Hepatocyte (in vitro differentiated cells): ENCODE measurements at regions not wholly inside any gene's neighbourhood (a gene's known extent, or its start where the extent isn't known, plus 50 kb on each side); places are given as distances from the start of the nearest gene placed in this dataset.

ENCODE experiments used
- DNase-seq: peaks from one replicate; pipeline ENCODE4 v3.0.0-alpha.2; 2016; ENCODE audit warnings: low spot score
- H2AFZ ChIP-seq: fragments of 200-600 bp; sonication (generic); 2 replicates; pipeline ENCODE4 v1.6.0; 2016; ENCODE audit warnings: antibody characterized with exemption, mild to moderate bottlenecking
- H3K27ac ChIP-seq: fragments of 200-600 bp; sonication (generic); 2 replicates; pipeline ENCODE4 v1.5.1; 2016; ENCODE audit warnings: mild to moderate bottlenecking
- H3K27me3 ChIP-seq: fragments of 200-600 bp; sonication (generic); 2 replicates; pipeline ENCODE4 v1.6.1; 2016
- H3K36me3 ChIP-seq: fragments of 200-600 bp; sonication (generic); replicated peaks from 2 replicates; pipeline ENCODE4 v1.5.1; 2016; ENCODE audit warnings: low read depth; ENCODE audit not compliant: insufficient read depth
- H3K4me1 ChIP-seq: fragments of 200-600 bp; sonication (generic); 2 replicates; pipeline ENCODE4 v1.5.1; 2016; ENCODE audit warnings: mild to moderate bottlenecking, moderate library complexity; ENCODE audit not compliant: insufficient read depth
- H3K4me2 ChIP-seq: fragments of 200-600 bp; sonication (generic); 2 replicates; pipeline ENCODE4 v1.6.0; 2016
- H3K4me3 ChIP-seq: fragments of 200-600 bp; sonication (generic); 2 replicates; pipeline ENCODE4 v1.5.1; 2016; ENCODE audit warnings: mild to moderate bottlenecking
- H3K79me2 ChIP-seq: fragments of 200-600 bp; sonication (generic); 2 replicates; pipeline ENCODE4 v1.6.0; 2017; ENCODE audit warnings: mild to moderate bottlenecking
- H3K9me2 ChIP-seq: fragments of 200-600 bp; sonication (generic); replicated peaks from 2 replicates; pipeline ENCODE4 v1.6.0; 2017; ENCODE audit warnings: mild to moderate bottlenecking; ENCODE audit not compliant: insufficient read depth
- H3K9me3 ChIP-seq: fragments of 200-600 bp; sonication (generic); 2 replicates; pipeline ENCODE4 v1.5.1; 2016; ENCODE audit warnings: low read depth, mild to moderate bottlenecking
- H4K20me1 ChIP-seq: fragments of 200-600 bp; sonication (generic); 2 replicates; pipeline ENCODE4 v1.6.0; 2016; ENCODE audit warnings: mild to moderate bottlenecking; ENCODE audit not compliant: insufficient read depth, poor library complexity, severe bottlenecking
- EZH2 ChIP-seq: fragments of 200-600 bp; sonication (generic); IDR thresholded peaks from 2 replicates; pipeline ENCODE4 v1.6.1; 2016; ENCODE audit warnings: antibody characterized with exemption, mild to moderate bottlenecking, borderline replicate concordance
- EZH2phosphoT487 ChIP-seq: fragments of 200-600 bp; sonication (generic); IDR thresholded peaks from one replicate; pipeline ENCODE4 v1.6.1; 2018; ENCODE audit warnings: antibody characterized with exemption, mild to moderate bottlenecking, low read depth, moderate library complexity; ENCODE audit not compliant: unreplicated experiment, severe bottlenecking
- WGBS: methylation state at CpG from one replicate; pipeline ENCODE4 v1.1.6; 2016; ENCODE audit warnings: low lambda C conversion rate; ENCODE audit errors: missing lambda C conversion rate; 5-methylcytosine and 5-hydroxymethylcytosine counted together
- TF ChIP-seq, protein P1 (sequence below): fragments of 200-600 bp; sonication (generic); IDR thresholded peaks from 2 replicates; pipeline ENCODE4 v1.5.1; 2016; ENCODE audit warnings: antibody characterized with exemption, mild to moderate bottlenecking; ENCODE audit not compliant: poor library complexity

DNA sequence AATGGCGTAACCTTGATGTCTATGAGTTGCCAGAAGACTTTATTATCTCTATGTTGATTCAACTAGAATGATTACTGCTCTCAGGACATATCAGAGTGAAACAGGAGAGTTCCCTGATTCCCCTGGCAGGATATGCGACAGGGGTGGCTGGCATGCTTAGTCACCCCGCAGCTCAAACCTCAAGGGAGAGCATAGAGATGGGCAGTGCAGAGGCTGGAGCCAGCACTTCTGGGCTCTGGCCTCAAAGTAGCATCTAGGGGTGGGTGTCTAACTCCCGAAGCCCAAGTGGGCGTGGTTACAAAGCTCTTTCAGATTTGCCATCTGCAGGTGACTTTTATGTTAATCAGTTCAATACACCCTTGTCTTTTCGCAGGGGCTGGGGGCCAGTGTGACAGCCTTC lies 391.6 kb downstream of the ADCYAP1 start:
- Histone ChIP-seq H4K20me1 (no peaks in the 10 kb centered on the region), H3K27ac (no peak overlapping the region), H2AFZ (no peak overlapping the region), H3K27me3 (no peaks in the 10 kb centered on the region), H3K36me3 (no peaks in the 10 kb centered on the region), H3K79me2 (no peaks in the 10 kb centered on the region), H3K9me3 (no peaks in the 10 kb centered on the region), H3K4me3 (no peak overlapping the region), H3K4me2 (no peak overlapping the region), H3K4me1 (no peaks in the 10 kb centered on the region), H3K9me2 (no peaks in the 10 kb centered on the region)
- TF ChIP-seq EZH2 (no peak), EZH2phosphoT487 (no peak)
- TF ChIP-seq, protein P1, sequence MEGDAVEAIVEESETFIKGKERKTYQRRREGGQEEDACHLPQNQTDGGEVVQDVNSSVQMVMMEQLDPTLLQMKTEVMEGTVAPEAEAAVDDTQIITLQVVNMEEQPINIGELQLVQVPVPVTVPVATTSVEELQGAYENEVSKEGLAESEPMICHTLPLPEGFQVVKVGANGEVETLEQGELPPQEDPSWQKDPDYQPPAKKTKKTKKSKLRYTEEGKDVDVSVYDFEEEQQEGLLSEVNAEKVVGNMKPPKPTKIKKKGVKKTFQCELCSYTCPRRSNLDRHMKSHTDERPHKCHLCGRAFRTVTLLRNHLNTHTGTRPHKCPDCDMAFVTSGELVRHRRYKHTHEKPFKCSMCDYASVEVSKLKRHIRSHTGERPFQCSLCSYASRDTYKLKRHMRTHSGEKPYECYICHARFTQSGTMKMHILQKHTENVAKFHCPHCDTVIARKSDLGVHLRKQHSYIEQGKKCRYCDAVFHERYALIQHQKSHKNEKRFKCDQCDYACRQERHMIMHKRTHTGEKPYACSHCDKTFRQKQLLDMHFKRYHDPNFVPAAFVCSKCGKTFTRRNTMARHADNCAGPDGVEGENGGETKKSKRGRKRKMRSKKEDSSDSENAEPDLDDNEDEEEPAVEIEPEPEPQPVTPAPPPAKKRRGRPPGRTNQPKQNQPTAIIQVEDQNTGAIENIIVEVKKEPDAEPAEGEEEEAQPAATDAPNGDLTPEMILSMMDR = no peak
- DNase-seq = no peak
- 83% methylated on average over 6 of the region's 6 CpGs for WGBS

DNA sequence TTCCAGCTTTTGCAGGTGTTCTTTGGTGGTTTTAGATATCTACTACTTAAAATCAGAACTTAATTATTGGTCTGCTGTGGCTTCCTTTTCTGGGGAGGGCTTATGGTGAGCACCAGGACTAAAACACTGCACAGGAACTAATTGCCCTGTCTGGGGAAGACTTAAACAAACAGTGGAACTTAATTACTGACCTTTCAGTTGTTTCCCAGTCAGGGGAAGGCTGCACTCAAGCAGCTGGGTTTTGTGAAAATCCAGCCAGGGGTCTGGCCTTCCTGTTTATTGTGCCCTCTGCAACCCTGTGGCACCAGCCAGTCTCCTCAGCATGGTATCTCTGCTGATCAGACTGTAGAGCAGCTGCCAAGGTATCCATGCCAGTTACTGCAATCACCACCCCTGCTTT lies 398.2 kb downstream of the ADCYAP1 start:
- Histone ChIP-seq H3K4me2 (no peak overlapping the region), H3K27me3 (no peaks in the 10 kb centered on the region), H3K9me2 (no peaks in the 10 kb centered on the region), H3K79me2 (no peaks in the 10 kb centered on the region), H3K27ac (no peak overlapping the region), H3K4me1 (no peaks in the 10 kb centered on the region), H4K20me1 (no peaks in the 10 kb centered on the region), H2AFZ (no peak overlapping the region), H3K9me3 (no peaks in the 10 kb centered on the region), H3K4me3 (no peak overlapping the region), H3K36me3 (no peaks in the 10 kb centered on the region)
- DNase-seq = no peak
- TF ChIP-seq, protein P1 = no peak
- TF ChIP-seq EZH2phosphoT487 = no peak
- no peak for TF ChIP-seq EZH2

DNA sequence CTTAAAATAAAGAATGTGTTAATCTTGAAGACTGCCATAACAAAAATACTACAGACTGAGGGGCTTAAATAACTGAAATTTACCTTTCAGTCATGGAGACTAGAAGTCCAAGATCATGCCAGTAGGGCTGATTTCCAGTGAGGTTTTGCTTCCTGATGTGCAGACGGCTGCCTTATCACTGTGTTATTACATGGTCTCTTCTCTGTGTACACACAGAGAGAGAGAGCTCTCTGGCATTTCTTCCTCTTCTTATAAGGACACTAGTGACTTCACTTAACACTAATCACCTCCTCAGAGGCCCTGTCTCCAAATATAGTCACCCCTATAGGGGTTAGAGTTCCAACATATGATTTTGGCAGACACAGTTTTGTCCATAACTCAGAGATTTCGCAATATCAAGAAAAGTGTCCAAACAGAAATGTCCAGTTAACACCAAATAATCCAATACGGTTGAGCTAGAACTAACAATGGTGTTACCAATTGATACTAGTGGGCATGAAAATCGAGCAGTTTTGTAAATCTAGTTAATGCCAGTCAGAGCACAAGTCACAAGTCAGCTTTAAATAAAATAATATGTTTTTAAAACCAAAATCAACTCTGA lies 399.8 kb downstream of the ADCYAP1 start:
- no peak for DNase-seq

DNA sequence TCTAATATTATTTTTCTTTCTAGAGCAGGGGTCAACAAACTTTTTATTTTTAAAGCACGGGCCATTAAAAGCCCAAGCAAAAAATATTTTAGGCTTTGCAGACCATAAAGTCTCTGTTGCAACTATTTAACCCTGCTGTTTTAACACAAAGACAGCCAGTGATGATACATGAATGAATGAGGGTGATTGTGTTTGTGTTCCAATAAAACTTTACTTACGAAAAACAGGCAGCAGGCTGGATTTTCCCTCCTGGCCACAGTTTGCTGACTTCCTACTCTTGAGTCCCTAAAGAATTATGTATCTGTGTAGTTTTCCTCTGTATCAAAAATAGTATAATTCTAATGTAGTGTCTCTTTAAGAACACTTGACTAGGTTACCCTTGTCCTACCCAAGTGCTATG lies 402.0 kb downstream of the ADCYAP1 start:
- Histone ChIP-seq H3K36me3 (no peaks in the 10 kb centered on the region), H3K4me1 (no peaks in the 10 kb centered on the region), H2AFZ (no peak overlapping the region), H3K4me2 (no peak overlapping the region), H3K27ac (no peak overlapping the region), H3K4me3 (no peak overlapping the region), H3K9me3 (no peaks in the 10 kb centered on the region), H3K27me3 (no peaks in the 10 kb centered on the region), H3K9me2 (no peaks in the 10 kb centered on the region), H3K79me2 (no peaks in the 10 kb centered on the region), H4K20me1 (no peaks in the 10 kb centered on the region)
- 91% methylated on average over 2 of the region's 2 CpGs for WGBS
- TF ChIP-seq, protein P1 = no peak
- TF ChIP-seq EZH2phosphoT487 (no peak), EZH2 (no peak)
- DNase-seq = no peak

More for the DNA sequence above, 399.8 kb downstream of the ADCYAP1 start:
- Histone ChIP-seq H3K36me3 (no peaks in the 10 kb centered on the region), H3K27me3 (no peaks in the 10 kb centered on the region), H3K27ac (no peak overlapping the region), H3K4me3 (no peak overlapping the region), H2AFZ (no peak overlapping the region), H3K4me2 (no peak overlapping the region), H3K9me2 (no peaks in the 10 kb centered on the region), H3K9me3 (no peaks in the 10 kb centered on the region), H4K20me1 (no peaks in the 10 kb centered on the region), H3K79me2 (no peaks in the 10 kb centered on the region), H3K4me1 (no peaks in the 10 kb centered on the region)
- 58% methylated on average over 4 of the region's 4 CpGs for WGBS
- no peak for TF ChIP-seq EZH2
- no peak for TF ChIP-seq EZH2phosphoT487
